ENCODE measurements at regions not wholly inside any gene's neighbourhood (a gene's known extent, or its start where the extent isn't known, plus 50 kb on each side); places are given as distances from the start of the nearest gene placed in this dataset.

- Mint-ChIP-seq H3K27me3 (no peaks in the 10 kb centered on the region), H3K4me3 (no peak overlapping the region), H3K27ac (no peak overlapping the region), H3K36me3 (no peaks in the 10 kb centered on the region), H3K4me1 (no peaks in the 10 kb centered on the region), H3K9me3 (peaks cover 0 to 13% (median 8%) of the 10 kb centered on the region in 3 donors)
- Histone ChIP-seq H3K9me3 (no peaks in the 10 kb centered on the region), H3K4me3 (ENCODE audit: control insufficient read depth in 1 of 2, extremely low read depth in 1 of 2, low read length in 1 of 2) (no peak overlapping the region), H3K27me3 (replicated peaks in 1 of 2; ENCODE audit: control insufficient read depth in 2 of 2, extremely low read depth in 1 of 2, insufficient read depth in 2 of 2, low read length in 1 of 2) (no peaks in the 10 kb centered on the region), H3K4me1 (ENCODE audit: control insufficient read depth in 1 of 2, extremely low read depth in 1 of 2, insufficient read depth in 2 of 2, low read length in 2 of 2) (no peaks in the 10 kb centered on the region), H3K36me3 (ENCODE audit: control insufficient read depth in 2 of 2, extremely low read depth in 1 of 2, insufficient read depth in 1 of 2, low read length in 1 of 2) (no peaks in the 10 kb centered on the region), H3K27ac (ENCODE audit: low read length) (no peak overlapping the region)
- CTCF ChIA-PET: no interaction called here
- ATAC-seq (replicated peaks in 1 of 4) (no peak), DNase-seq (no peak)
- 100% methylated on average over 1 of the region's 2 CpGs for WGBS (ENCODE audit: insufficient coverage)
- POLR2A ChIA-PET: interaction anchor here in 1 of 2 donors (0.6 kb wide), 1 partner anchor 1042 kb away, joined by 3 read pairs; no protein-coding TSS in a partner anchor
These were observed 599.7 kb upstream of the TENM3 start for GRCh38 chr4:181643466-181643865.

- no peak overlapping the region for H3K4me3 ChIP-seq (ENCODE audit: control insufficient read depth in 1 of 2, extremely low read depth in 1 of 2, low read length in 1 of 2)
- no peak for DNase-seq
These were observed 597.7 kb upstream of the TENM3 start for GRCh38 chr4:181645489-181645888.

GRCh38 chr4:181646864-181647263, 596.3 kb upstream of the TENM3 start:
- Histone ChIP-seq H3K36me3 (ENCODE audit: control insufficient read depth in 2 of 2, extremely low read depth in 1 of 2, insufficient read depth in 1 of 2, low read length in 1 of 2) (no peaks in the 10 kb centered on the region), H3K27ac (ENCODE audit: low read length) (no peak overlapping the region), H3K4me1 (ENCODE audit: control insufficient read depth in 1 of 2, extremely low read depth in 1 of 2, insufficient read depth in 2 of 2, low read length in 2 of 2) (no peaks in the 10 kb centered on the region), H3K27me3 (replicated peaks in 1 of 2; ENCODE audit: control insufficient read depth in 2 of 2, extremely low read depth in 1 of 2, insufficient read depth in 2 of 2, low read length in 1 of 2) (no peaks in the 10 kb centered on the region), H3K4me3 (ENCODE audit: control insufficient read depth in 1 of 2, extremely low read depth in 1 of 2, low read length in 1 of 2) (no peak overlapping the region), H3K9me3 (no peaks in the 10 kb centered on the region)
- no peaks in the 10 kb centered on the region for H3K27me3 Mint-ChIP-seq
- WGBS (ENCODE audit: insufficient coverage): no CpG with 5 or more reads among the region's 6 CpGs
- DNase-seq (no peak), ATAC-seq (replicated peaks in 1 of 4) (no peak)
- ChIA-PET CTCF (no interaction called here), POLR2A (no interaction called here)
- H3K27ac Mint-ChIP-seq: no peak overlapping the region
- no peaks in the 10 kb centered on the region for H3K36me3 Mint-ChIP-seq
- no peaks in the 10 kb centered on the region for H3K4me1 Mint-ChIP-seq
- peaks cover 0 to 20% (median 11%) of the 10 kb centered on the region in 3 donors for H3K9me3 Mint-ChIP-seq
- H3K4me3 Mint-ChIP-seq: no peak overlapping the region

More at GRCh38 chr4:181645489-181645888, 597.7 kb upstream of the TENM3 start:
- Histone ChIP-seq H3K27me3 (replicated peaks in 1 of 2; ENCODE audit: control insufficient read depth in 2 of 2, extremely low read depth in 1 of 2, insufficient read depth in 2 of 2, low read length in 1 of 2) (no peaks in the 10 kb centered on the region), H3K9me3 (no peaks in the 10 kb centered on the region), H3K4me1 (ENCODE audit: control insufficient read depth in 1 of 2, extremely low read depth in 1 of 2, insufficient read depth in 2 of 2, low read length in 2 of 2) (no peaks in the 10 kb centered on the region), H3K36me3 (ENCODE audit: control insufficient read depth in 2 of 2, extremely low read depth in 1 of 2, insufficient read depth in 1 of 2, low read length in 1 of 2) (no peaks in the 10 kb centered on the region), H3K27ac (ENCODE audit: low read length) (no peak overlapping the region)
- no CpG with 5 or more reads among the region's 2 CpGs for WGBS (ENCODE audit: insufficient coverage)
- ATAC-seq (replicated peaks in 1 of 4): no peak
- Mint-ChIP-seq H3K4me1 (no peaks in the 10 kb centered on the region), H3K4me3 (no peak overlapping the region), H3K36me3 (no peaks in the 10 kb centered on the region), H3K27ac (no peak overlapping the region), H3K9me3 (peaks cover 0 to 20% (median 11%) of the 10 kb centered on the region in 3 donors), H3K27me3 (no peaks in the 10 kb centered on the region)
- ChIA-PET CTCF (no interaction called here), POLR2A (no interaction called here)

GRCh38 chr4:181647396-181648147, 595.6 kb upstream of the TENM3 start:
- no peaks in the 10 kb centered on the region for H3K4me1 ChIP-seq (ENCODE audit: control insufficient read depth in 1 of 2, extremely low read depth in 1 of 2, insufficient read depth in 2 of 2, low read length in 2 of 2)
- H3K27ac Mint-ChIP-seq: no peak overlapping the region
- no peak overlapping the region for H3K27ac ChIP-seq (ENCODE audit: low read length)
- H3K4me1 Mint-ChIP-seq: no peaks in the 10 kb centered on the region
- no peaks in the 10 kb centered on the region for H3K27me3 ChIP-seq (replicated peaks in 1 of 2; ENCODE audit: control insufficient read depth in 2 of 2, extremely low read depth in 1 of 2, insufficient read depth in 2 of 2, low read length in 1 of 2)
- H3K27me3 Mint-ChIP-seq: no peaks in the 10 kb centered on the region
- H3K36me3 ChIP-seq (ENCODE audit: control insufficient read depth in 2 of 2, extremely low read depth in 1 of 2, insufficient read depth in 1 of 2, low read length in 1 of 2): no peaks in the 10 kb centered on the region
- peaks cover 0 to 18% (median 15%) of the 10 kb centered on the region in 3 donors for H3K9me3 Mint-ChIP-seq
- ATAC-seq (replicated peaks in 1 of 4) (no peak), DNase-seq (no peak)
- no peak overlapping the region for H3K4me3 ChIP-seq (ENCODE audit: control insufficient read depth in 1 of 2, extremely low read depth in 1 of 2, low read length in 1 of 2)
- WGBS (ENCODE audit: insufficient coverage): 60% methylated on average over 10 of the region's 19 CpGs
- H3K9me3 ChIP-seq: no peaks in the 10 kb centered on the region
- H3K36me3 Mint-ChIP-seq: no peaks in the 10 kb centered on the region
- POLR2A ChIA-PET: no interaction called here
- H3K4me3 Mint-ChIP-seq: no peak overlapping the region
- CTCF ChIA-PET: no interaction called here

GRCh38 chr4:181650033-181650825, 593.0 kb upstream of the TENM3 start:
- DNase-seq: no peak
- ATAC-seq (replicated peaks in 1 of 4): no peak
- Mint-ChIP-seq H3K27me3 (no peaks in the 10 kb centered on the region), H3K36me3 (no peaks in the 10 kb centered on the region), H3K27ac (no peak overlapping the region), H3K4me1 (no peaks in the 10 kb centered on the region), H3K9me3 (peaks cover 6 to 15% (median 11%) of the 10 kb centered on the region in 3 donors), H3K4me3 (no peak overlapping the region)
- Histone ChIP-seq H3K9me3 (no peaks in the 10 kb centered on the region), H3K27ac (ENCODE audit: low read length) (no peak overlapping the region), H3K4me1 (ENCODE audit: control insufficient read depth in 1 of 2, extremely low read depth in 1 of 2, insufficient read depth in 2 of 2, low read length in 2 of 2) (no peaks in the 10 kb centered on the region), H3K4me3 (ENCODE audit: control insufficient read depth in 1 of 2, extremely low read depth in 1 of 2, low read length in 1 of 2) (no peak overlapping the region), H3K36me3 (ENCODE audit: control insufficient read depth in 2 of 2, extremely low read depth in 1 of 2, insufficient read depth in 1 of 2, low read length in 1 of 2) (no peaks in the 10 kb centered on the region), H3K27me3 (replicated peaks in 1 of 2; ENCODE audit: control insufficient read depth in 2 of 2, extremely low read depth in 1 of 2, insufficient read depth in 2 of 2, low read length in 1 of 2) (no peaks in the 10 kb centered on the region)
- 24% methylated on average over 2 of the region's 4 CpGs for WGBS (ENCODE audit: insufficient coverage)
- CTCF ChIA-PET: no interaction called here
- POLR2A ChIA-PET: no interaction called here

GRCh38 chr4:181656748-181657147, 586.5 kb upstream of the TENM3 start:
- no peak overlapping the region for H3K4me3 ChIP-seq (ENCODE audit: control insufficient read depth in 1 of 2, extremely low read depth in 1 of 2, low read length in 1 of 2)
- no peak overlapping the region for H3K27ac ChIP-seq (ENCODE audit: low read length)
- H3K9me3 ChIP-seq: no peaks in the 10 kb centered on the region
- H3K4me1 ChIP-seq (ENCODE audit: control insufficient read depth in 1 of 2, extremely low read depth in 1 of 2, insufficient read depth in 2 of 2, low read length in 2 of 2): no peaks in the 10 kb centered on the region
- POLR2A ChIA-PET: interaction anchor here in 1 of 2 donors (0.5 kb wide), 1 partner anchor 26 kb away, joined by 3 read pairs; no protein-coding TSS in a partner anchor
- Mint-ChIP-seq H3K4me3 (no peak overlapping the region), H3K4me1 (no peaks in the 10 kb centered on the region), H3K27ac (no peak overlapping the region), H3K36me3 (no peaks in the 10 kb centered on the region), H3K27me3 (no peaks in the 10 kb centered on the region), H3K9me3 (peaks cover 10 to 16% (median 13%) of the 10 kb centered on the region in 3 donors)
- no peaks in the 10 kb centered on the region for H3K36me3 ChIP-seq (ENCODE audit: control insufficient read depth in 2 of 2, extremely low read depth in 1 of 2, insufficient read depth in 1 of 2, low read length in 1 of 2)
- WGBS (ENCODE audit: insufficient coverage): 85% methylated on average over 5 of the region's 5 CpGs
- no peak for DNase-seq
- H3K27me3 ChIP-seq (replicated peaks in 1 of 2; ENCODE audit: control insufficient read depth in 2 of 2, extremely low read depth in 1 of 2, insufficient read depth in 2 of 2, low read length in 1 of 2): no peaks in the 10 kb centered on the region
- no peak for ATAC-seq (replicated peaks in 1 of 4)
- CTCF ChIA-PET: no interaction called here
